Body of pancreas (tissue), 4 donors: ENCODE measurements at regions not wholly inside any gene's neighbourhood (a gene's known extent, or its start where the extent isn't known, plus 50 kb on each side); places are given as distances from the start of the nearest gene placed in this dataset.

Experiments
- POLR2A ChIP-seq, 3 donors: fragments of 450-650 bp; IDR thresholded peaks; one replicate each; pipeline ENCODE4 v1.6.1; 2016; ENCODE audit warnings: antibody characterized with exemption in 3 of 3, mild to moderate bottlenecking in 2 of 3
- TF ChIP-seq, protein P1 (sequence below), 7 experiments: fragments of 450-650 bp in 4 of 7; fragments of 200-600 bp in 3 of 7; sonication (generic) in 3 of 7; IDR thresholded peaks; one replicate each; pipeline ENCODE4 v1.5.1; 2016 to 2019; ENCODE audit warnings: antibody characterized with exemption in 7 of 7

DNA sequence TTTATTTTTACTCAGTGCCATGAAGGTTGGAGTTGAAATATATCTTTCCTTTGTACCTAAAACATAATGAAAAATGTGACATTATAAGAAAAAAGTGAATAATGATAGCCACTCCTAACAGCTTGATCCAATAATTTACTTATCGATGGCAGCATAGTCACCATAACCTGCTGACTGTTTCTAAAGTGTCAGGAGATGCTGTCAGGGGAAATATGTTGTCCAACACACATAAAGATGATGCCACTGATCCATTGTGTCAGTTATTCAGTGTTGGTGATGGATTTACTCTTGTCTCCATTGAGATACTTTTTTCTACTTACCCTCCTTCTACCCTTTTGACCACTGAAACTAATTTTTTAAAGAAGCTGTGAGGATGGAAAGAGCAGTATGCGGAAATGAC is 1006.9 kb upstream of the TMEFF2 start:
- TF ChIP-seq, protein P1, sequence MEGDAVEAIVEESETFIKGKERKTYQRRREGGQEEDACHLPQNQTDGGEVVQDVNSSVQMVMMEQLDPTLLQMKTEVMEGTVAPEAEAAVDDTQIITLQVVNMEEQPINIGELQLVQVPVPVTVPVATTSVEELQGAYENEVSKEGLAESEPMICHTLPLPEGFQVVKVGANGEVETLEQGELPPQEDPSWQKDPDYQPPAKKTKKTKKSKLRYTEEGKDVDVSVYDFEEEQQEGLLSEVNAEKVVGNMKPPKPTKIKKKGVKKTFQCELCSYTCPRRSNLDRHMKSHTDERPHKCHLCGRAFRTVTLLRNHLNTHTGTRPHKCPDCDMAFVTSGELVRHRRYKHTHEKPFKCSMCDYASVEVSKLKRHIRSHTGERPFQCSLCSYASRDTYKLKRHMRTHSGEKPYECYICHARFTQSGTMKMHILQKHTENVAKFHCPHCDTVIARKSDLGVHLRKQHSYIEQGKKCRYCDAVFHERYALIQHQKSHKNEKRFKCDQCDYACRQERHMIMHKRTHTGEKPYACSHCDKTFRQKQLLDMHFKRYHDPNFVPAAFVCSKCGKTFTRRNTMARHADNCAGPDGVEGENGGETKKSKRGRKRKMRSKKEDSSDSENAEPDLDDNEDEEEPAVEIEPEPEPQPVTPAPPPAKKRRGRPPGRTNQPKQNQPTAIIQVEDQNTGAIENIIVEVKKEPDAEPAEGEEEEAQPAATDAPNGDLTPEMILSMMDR (IDR thresholded peaks at IDR 0.05): no peak
- TF ChIP-seq POLR2A (IDR thresholded peaks at IDR 0.05): no peak
